ENCODE measurements at regions not wholly inside any gene's neighbourhood (a gene's known extent, or its start where the extent isn't known, plus 50 kb on each side); places are given as distances from the start of the nearest gene placed in this dataset.

DNA sequence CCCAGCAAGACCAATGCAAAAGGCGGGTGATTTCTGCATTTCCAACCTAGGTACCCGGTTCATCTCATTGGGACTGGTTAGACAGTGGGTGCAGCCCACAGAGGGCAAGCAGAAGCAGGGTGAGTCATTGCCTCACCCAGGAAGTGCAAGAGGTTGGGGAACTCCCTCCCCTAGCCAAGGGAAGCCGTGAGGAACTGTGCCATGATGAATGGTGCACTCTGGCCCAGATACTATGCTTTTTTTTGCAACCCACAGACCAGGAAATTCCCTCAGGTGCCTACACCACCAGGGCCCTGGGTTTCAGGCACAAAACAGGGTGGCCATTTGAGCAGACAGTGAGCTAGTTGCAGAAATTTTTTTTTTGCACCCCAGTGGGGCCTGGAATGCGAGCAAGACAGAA lies 662.6 kb upstream of the ACVR2A start:
- TF ChIP-seq CTCF (IDR thresholded peaks at IDR 0.05): no peak
- no peak for TF ChIP-seq EP300 (IDR thresholded peaks at IDR 0.05)
- TF ChIP-seq POLR2AphosphoS5 (IDR thresholded peaks at IDR 0.05): no peak
